ENCODE measurements at regions not wholly inside any gene's neighbourhood (a gene's known extent, or its start where the extent isn't known, plus 50 kb on each side); places are given as distances from the start of the nearest gene placed in this dataset.
"Not testable (repeated sequence)": the region's sequence is repeated elsewhere in the genome, so short reads cannot be mapped to it uniquely, and the experiment has no call there.

DNA sequence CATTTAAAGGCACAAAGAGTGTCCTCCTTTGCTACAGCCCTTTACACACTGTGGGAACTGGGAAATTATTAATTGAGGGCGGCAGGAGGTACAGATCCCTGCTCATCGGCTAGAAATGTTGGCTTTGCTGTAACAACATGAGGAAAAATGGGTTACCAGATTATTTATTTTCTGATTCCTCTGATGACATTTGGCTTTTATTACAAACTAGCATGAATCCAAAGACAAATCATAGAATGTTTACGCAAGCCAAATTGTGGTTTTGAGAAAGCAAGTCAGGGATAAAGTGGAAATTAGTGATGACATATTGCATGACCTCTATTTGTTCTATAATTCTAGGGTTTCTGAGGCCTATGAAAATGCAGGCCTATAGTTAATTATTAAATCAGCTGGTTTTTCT lies 126.1 kb upstream of the TMEM196 start:
- Histone ChIP-seq H3K4me2 (replicated peaks; ENCODE audit: extremely low read depth, low read length, poor library complexity, severe bottlenecking) (no peak overlapping the region), H4K20me1 (ENCODE audit: insufficient read depth, low read length) (no peaks in the 10 kb centered on the region)

DNA sequence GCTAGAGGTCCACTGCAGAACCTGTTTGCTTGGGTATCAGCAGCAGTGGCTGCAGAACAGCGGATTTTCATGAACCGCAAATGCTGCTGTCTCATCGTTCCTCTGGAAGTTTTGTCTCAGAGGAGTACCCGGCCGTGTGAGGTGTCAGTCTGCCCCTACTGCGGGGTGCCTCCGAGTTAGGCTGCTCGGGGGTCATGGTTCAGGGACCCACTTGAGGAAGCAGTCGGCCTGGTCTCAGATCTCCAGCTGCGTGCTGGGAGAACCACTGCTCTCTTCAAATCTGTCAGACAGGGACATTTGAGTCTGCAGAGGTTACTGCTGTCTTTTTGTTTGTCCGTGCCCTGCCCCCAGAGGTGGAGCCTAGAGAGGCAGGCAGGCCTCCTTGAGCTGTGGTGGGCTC lies 109.5 kb upstream of the TMEM196 start:
- H3K27ac Mint-ChIP-seq; H3K4me3 Mint-ChIP-seq; H3K27ac ChIP-seq (ENCODE audit: low read depth in 1 of 2, low read length in 2 of 2); H3K9me3 ChIP-seq (replicated peaks in 1 of 2; ENCODE audit: control insufficient read depth in 1 of 2, insufficient read depth in 1 of 2, low read length in 2 of 2); H3K4me3 ChIP-seq (replicated peaks in 1 of 3; ENCODE audit: low read depth in 2 of 3, low read length in 3 of 3); H3K9ac ChIP-seq (ENCODE audit: insufficient read depth, low read length, poor library complexity, severe bottlenecking); H3K4me1 ChIP-seq (ENCODE audit: control insufficient read depth in 1 of 2, insufficient read depth in 2 of 2, low read length in 2 of 2); H3K36me3 ChIP-seq (replicated peaks in 1 of 2; ENCODE audit: control insufficient read depth in 1 of 2, insufficient read depth in 2 of 2, low read length in 2 of 2); DNase-seq; H4K20me1 ChIP-seq (ENCODE audit: insufficient read depth, low read length); H3K4me2 ChIP-seq (replicated peaks; ENCODE audit: extremely low read depth, low read length, poor library complexity, severe bottlenecking); H3K27me3 Mint-ChIP-seq (ENCODE audit: low read depth in 3 of 3); H3K4me1 Mint-ChIP-seq; H3K36me3 Mint-ChIP-seq; H3K79me2 ChIP-seq (ENCODE audit: insufficient read depth, low read length); intact Hi-C loops (cut with micrococcal nuclease); H3K27me3 ChIP-seq (ENCODE audit: control insufficient read depth in 2 of 2, insufficient read depth in 2 of 2, low read length in 2 of 2); H2AFZ ChIP-seq (ENCODE audit: insufficient read depth, low read depth, low read length, poor library complexity, severe bottlenecking): not testable (repeated sequence)
- 92% methylated on average over 11 of the region's 11 CpGs for WGBS (ENCODE audit: insufficient coverage)
- H3K9me3 Mint-ChIP-seq = peaks cover 12 to 35% (median 22%) of the 10 kb centered on the region in 7 donors

More for the DNA sequence above, 126.1 kb upstream of the TMEM196 start:
- no peaks in the 10 kb centered on the region for H3K4me1 ChIP-seq (ENCODE audit: control insufficient read depth in 1 of 2, insufficient read depth in 2 of 2, low read length in 2 of 2)
- Mint-ChIP-seq H3K36me3 (no peaks in the 10 kb centered on the region), H3K4me1 (no peaks in the 10 kb centered on the region), H3K27ac (no peak overlapping the region), H3K27me3 (ENCODE audit: low read depth in 3 of 3) (no peaks in the 10 kb centered on the region), H3K4me3 (no peak overlapping the region), H3K9me3 (peaks cover 4 to 13% (median 9%) of the 10 kb centered on the region in 7 donors)
- intact Hi-C loops (cut with micrococcal nuclease) = no loop called here
- WGBS (ENCODE audit: insufficient coverage) = no CpG with 5 or more reads among the region's 3 CpGs
- no peaks in the 10 kb centered on the region for H3K79me2 ChIP-seq (ENCODE audit: insufficient read depth, low read length)
- H3K27ac ChIP-seq (ENCODE audit: low read depth in 1 of 2, low read length in 2 of 2) = no peak overlapping the region
- no peaks in the 10 kb centered on the region for H3K36me3 ChIP-seq (replicated peaks in 1 of 2; ENCODE audit: control insufficient read depth in 1 of 2, insufficient read depth in 2 of 2, low read length in 2 of 2)
- TF ChIP-seq, protein P1, sequence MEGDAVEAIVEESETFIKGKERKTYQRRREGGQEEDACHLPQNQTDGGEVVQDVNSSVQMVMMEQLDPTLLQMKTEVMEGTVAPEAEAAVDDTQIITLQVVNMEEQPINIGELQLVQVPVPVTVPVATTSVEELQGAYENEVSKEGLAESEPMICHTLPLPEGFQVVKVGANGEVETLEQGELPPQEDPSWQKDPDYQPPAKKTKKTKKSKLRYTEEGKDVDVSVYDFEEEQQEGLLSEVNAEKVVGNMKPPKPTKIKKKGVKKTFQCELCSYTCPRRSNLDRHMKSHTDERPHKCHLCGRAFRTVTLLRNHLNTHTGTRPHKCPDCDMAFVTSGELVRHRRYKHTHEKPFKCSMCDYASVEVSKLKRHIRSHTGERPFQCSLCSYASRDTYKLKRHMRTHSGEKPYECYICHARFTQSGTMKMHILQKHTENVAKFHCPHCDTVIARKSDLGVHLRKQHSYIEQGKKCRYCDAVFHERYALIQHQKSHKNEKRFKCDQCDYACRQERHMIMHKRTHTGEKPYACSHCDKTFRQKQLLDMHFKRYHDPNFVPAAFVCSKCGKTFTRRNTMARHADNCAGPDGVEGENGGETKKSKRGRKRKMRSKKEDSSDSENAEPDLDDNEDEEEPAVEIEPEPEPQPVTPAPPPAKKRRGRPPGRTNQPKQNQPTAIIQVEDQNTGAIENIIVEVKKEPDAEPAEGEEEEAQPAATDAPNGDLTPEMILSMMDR (IDR thresholded peaks at IDR 0.05) = no peak
- no peak overlapping the region for H3K4me3 ChIP-seq (replicated peaks in 1 of 3; ENCODE audit: low read depth in 2 of 3, low read length in 3 of 3)
- no peaks in the 10 kb centered on the region for H3K27me3 ChIP-seq (ENCODE audit: control insufficient read depth in 2 of 2, insufficient read depth in 2 of 2, low read length in 2 of 2)
- H2AFZ ChIP-seq (ENCODE audit: insufficient read depth, low read depth, low read length, poor library complexity, severe bottlenecking) = no peak overlapping the region
- H3K9ac ChIP-seq (ENCODE audit: insufficient read depth, low read length, poor library complexity, severe bottlenecking) = no peak overlapping the region
- H3K9me3 ChIP-seq (replicated peaks in 1 of 2; ENCODE audit: control insufficient read depth in 1 of 2, insufficient read depth in 1 of 2, low read length in 2 of 2) = peaks cover 0 to 3% of the 10 kb centered on the region in 2 donors
- no peak for DNase-seq

Measured in CD14-positive monocyte (primary cell).